Stimulated activated CD4-positive, alpha-beta T cell treated with anti-CD3 and anti-CD28 coated beads, Interleukin-4, amount 100 ng/mL, for 48 hours (primary cell): ENCODE measurements at regions not wholly inside any gene's neighbourhood (a gene's known extent, or its start where the extent isn't known, plus 50 kb on each side); places are given as distances from the start of the nearest gene placed in this dataset.

ENCODE experiments used
- DNase-seq, 2 donors: peaks; one replicate each; pipeline ENCODE4 v3.0.0-alpha.2; 2020; ENCODE audit warnings: low read depth in 2 of 2

DNA sequence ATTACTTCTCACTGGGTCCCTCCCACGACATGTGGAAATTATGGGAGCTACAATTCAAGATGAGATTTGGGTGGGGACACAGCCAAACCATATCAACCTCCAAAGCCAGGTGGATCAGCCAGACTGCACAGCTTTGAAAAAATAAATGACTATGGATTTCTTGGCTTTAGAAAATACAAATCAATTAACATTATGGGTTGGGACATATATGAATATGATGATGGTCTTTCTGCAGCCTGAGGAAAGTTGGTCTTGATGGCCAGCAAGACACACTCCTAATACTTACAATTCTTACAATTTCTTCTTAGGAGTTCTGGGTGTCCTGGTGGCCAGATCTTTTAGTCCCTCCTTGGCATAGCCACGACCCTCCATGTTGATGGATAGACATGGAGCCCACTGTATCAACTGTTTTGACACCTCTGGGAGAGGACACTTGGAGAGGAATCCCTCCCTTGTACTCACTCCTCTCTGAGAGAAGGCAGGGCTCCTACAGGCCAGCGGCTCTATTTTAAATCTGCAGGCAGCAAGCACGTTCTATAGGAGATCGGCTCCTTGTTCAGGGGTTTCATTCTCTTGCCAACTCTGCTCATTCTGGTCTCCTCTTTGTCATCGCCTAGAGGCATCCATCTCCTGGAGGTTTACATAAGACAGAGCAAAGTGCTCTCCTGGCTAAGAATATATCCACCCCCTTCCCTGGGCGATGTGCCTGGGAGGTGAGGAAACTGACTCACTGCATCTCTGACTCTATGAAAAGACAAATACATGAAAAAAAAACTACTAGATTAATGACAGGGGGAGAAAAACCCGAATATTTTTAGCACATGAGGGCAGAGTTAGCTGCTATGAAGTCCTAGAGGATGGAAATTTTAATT lies 145.9 kb downstream of the CARTPT start:
- no peak for DNase-seq

DNA sequence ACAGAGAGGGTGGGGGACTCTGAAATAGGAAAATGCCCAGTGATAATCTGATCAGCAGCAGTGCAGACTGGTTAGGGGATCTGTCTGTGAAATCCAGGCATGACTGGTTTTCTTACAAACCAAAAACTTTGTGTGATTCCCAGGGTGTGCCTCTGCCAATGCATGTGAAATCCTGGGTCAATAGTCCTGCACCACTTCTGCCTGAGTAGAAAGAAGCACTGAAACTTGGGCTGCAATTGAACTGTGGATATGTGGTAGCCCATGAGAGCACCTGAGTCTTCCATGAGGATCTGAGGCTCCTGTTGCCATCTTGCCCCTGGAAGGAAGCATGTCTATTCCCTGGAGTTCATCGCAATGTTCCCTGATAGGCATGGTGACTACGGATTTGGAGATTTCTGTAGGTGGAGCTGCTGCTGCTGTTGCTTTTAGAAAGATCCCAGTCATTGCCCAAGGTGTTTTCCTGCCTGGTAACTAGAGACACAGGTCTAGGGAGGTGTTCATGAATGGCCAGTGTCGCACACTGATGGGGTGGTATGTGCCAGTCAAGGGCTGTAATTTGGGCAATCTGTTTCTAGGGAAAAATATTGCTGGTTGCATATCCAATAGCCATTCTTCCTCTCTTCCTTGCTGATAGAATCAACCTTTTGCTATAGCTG lies 146.7 kb downstream of the CARTPT start:
- DNase-seq, result no peak

DNA sequence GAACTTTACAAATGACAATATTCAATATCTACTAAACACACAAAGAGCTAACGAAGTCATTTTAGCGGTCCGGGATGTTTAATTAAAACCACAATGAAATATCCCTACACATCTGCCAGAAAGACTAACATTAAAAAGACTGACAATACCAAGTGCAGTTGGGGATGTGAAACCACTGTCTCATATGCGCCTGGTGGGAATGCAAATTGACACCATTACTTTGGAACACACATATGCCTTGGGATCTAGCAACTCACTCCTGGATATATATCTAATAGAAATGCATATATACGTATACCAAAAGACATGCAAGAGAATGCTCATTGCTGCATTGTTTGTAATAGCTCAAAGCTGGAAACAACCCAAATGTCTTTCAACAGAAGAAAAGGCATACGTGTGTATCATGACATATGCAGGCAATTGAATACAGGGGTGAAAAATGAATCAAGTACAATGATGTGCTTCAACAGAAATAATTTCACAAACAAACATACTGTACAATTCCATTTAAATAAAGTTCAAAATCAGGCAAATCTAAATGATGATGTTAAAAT lies 153.3 kb downstream of the CARTPT start:
- no peak for DNase-seq

DNA sequence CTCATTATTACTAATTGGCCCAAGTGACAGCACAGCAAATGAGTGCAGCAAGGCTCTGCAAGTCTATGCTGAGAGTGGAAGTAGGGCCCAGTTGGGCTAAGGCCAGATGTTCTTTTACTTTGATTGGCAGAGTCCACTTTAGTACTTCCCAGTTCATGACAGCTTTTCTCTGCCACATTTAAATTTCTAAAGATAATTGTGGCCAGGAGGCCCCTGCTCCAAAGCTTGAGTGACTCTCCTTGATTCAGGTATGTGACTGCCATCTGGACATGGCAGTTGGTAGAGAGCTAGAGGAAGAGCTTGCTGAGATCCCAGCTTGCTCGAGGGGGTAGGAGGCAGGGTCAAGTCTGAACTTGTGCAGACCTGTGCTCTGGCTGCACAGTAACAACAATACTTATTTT lies 154.1 kb downstream of the CARTPT start:
- no peak for DNase-seq

DNA sequence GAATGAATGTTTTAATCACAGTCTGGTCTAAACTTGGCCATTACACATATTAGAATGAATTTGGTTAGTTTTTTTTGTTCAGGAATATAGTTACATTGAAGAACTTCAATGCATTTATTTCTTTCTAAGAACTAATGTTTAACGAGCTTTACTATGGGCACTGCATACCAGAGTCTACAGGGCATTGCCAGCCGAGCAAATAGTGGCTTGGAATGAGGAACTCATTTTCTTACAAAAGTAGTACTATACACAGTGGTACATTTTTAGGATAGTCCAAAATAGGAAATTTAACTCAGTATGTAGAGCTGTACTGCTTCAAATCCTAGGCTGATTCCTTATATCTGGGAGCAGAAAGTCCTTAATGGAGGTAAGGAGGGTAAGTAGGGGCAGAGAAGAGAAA lies 155.4 kb downstream of the CARTPT start:
- DNase-seq, result no peak

DNA sequence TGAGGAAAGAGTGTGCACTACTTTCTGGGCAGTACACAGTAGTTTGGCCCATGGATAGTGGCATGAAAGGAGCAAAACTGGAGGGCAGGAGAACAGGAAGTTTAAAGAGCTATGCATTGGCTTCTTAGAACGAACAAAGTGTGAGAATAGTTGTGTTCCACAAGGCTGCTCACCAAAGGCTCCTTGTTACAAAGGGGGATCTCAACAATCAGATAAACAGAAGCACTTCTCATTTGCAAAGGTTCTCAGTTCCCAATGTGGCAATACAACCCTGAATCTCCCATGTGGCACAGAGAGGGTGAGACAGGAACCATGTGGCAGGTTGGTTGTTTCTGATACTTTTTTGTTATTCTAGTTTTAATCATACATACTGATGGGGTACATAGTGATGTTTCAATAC lies 158.4 kb downstream of the CARTPT start:
- DNase-seq, result no peak

DNA sequence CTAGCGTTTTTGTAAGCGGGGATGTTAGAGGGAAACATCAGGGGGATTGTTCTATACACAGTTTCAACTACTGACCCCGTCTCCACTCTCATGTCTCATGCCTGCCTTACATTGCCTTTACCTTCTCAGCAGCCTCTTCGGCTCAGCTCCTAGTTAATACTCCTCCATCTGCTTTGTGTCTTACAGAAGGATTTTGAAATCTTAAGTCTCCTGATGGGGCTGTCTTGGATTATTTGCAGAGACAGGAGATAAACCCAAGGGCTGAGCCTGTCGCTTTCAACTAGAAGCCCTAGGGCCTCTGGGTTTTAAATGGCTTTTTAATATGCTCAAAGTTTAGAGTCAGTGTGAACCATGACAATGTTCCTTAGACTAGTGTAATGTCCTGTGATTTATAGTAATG lies 161.5 kb downstream of the CARTPT start:
- DNase-seq, result no peak

DNA sequence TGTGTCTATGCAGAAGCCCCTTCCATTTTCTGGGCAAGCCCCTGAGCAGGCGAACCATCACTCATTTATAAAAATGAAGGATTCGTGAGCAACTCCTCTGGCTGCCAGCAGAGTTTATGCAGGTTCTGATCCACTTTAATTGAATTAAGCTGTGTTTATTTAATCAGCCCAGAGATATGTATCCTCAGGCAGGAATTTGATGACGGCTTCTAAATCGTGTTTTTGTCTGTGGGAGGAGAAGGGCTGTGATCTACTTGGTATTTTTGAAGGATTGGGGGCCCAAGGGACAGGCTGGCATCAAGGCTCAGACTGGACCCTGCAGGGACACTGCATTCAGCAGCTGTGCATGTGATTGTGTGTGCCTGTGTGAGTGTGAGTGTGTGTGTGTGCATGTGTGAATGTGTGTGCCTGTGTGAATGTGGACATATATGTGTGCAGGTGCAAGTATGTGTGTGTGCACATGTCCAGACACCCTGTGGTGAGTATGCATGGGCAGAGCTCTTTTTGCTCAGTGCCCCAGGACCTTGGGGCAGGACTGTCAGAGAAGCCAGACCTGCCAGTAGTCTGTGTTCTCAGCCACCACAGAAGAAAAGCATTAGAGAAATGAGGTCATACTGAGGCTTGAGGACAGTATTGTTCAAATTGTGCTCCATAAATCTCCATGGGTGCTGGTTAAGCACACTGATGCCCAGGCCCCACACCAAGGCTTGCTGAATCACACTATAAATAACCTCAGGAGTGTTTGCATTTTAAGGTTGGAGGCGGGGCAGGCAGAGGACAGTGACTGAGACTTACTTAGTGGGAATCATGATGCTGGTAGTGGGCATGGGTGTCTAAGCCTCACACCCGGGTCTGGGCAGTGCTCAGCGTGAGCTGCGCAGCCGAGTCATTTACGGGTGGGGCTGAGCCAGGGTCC lies 164.0 kb downstream of the CARTPT start:
- no peak for DNase-seq

DNA sequence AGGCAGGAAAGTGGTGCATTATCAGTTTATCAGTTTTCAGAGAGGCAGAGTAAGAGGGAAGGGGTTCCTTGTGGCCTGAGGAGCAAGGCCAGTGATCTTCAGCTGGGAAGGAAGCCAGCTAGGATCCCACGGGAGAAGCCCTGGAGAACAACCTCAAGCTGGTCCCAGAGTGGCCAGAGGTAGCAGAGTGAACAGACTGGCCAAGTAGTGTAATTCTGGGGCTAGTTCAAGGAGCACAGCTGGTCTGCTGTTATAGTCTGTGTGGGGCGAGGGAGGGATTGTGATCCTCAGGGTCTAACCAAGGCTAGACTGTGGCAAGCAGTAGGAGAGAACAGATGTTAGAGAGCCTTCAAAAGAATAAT lies 164.6 kb downstream of the CARTPT start:
- DNase-seq, result no peak

DNA sequence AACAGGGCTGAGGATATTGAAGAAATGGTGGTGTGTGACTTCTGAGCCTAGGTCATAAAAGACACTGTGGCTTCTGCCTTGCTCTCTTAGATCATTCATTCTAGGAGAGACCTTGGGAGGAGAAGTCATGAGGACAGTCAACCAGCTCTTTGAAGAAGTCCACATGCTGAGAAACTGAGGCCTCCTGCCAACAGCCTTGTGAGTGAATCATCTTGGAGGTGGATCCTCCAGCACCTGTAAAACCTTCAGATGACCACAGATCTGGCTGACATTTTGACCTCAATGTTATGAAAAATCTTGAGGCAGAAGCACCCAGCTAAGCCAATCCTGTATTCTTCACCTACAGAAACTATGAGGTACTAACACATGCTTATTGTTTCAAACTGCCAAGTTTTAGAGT lies 165.9 kb downstream of the CARTPT start:
- no peak for DNase-seq

DNA sequence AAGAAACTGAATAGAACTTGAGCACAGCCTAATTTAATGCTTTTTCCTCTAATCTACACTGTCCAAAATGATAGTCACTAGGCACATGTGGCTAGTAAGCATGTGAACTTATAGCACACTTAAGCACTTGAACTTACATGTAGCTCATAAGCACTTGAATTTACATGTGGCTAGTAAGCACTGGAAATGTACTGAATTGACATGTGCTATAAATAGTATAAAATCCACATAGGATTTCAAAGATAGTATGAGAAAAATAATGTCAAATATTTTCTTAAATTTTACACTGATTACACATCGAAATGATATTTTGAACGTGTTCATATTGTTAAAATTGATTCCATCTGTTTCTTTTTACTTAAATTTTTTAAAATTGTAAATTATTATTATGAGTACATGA lies 167.3 kb downstream of the CARTPT start:
- DNase-seq, result no peak

DNA sequence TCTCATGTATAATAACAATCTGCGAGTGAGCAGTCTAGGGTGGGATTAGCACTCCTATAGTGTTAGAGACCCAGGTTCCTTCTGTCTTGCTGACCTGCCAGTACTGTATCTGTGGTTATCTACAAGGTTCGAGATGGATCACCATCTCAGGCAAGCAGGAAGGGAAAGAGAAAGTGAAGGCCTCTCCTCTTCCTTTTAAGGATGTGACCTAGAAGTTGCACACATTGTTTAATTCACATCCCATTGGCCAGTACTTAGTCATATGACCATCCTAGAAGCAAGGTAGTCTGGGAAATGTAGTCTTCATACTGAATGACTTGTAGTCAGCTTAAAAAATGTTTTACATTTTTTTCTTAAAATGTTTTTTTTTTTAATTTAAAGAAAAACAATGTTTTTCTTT lies 168.6 kb downstream of the CARTPT start:
- no peak for DNase-seq

DNA sequence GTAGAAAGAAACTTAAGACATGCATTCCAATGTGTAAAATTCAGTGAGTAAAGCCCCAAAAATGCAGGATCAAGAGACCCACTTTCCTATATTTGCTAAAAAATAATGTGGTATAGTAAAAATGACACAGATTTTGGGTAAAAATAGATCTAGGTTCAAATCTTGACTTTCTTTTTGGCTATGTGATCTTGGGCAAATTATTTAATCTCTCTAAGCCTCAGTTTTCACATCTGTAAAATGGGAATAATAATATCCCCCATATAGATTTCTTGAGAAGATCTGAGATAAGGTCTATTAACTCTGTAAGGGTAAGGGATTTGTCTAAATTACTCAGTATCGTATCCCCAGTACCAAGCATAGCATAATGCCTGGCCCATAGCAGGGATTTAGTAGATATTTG lies 172.3 kb downstream of the CARTPT start:
- DNase-seq, result no peak

DNA sequence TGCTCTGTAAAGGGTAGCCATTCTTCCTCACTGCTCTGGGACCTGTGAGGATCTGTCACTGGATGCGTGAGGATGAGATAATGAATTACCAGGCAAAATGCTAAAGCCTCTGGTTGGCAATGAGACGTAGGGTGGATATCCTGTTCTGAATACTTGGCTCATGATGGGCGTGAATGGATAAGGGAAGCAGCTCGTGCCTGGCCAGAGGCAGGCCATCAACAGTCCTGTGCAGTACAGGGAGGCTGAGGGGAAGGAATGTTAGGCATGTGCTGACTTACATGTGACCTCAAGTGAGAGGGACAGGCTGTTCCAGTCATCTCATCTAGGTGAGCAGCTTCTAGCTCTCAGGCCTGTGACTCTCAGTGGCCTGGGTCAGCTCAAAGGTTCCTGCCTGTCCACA lies 172.8 kb downstream of the CARTPT start:
- no peak for DNase-seq

DNA sequence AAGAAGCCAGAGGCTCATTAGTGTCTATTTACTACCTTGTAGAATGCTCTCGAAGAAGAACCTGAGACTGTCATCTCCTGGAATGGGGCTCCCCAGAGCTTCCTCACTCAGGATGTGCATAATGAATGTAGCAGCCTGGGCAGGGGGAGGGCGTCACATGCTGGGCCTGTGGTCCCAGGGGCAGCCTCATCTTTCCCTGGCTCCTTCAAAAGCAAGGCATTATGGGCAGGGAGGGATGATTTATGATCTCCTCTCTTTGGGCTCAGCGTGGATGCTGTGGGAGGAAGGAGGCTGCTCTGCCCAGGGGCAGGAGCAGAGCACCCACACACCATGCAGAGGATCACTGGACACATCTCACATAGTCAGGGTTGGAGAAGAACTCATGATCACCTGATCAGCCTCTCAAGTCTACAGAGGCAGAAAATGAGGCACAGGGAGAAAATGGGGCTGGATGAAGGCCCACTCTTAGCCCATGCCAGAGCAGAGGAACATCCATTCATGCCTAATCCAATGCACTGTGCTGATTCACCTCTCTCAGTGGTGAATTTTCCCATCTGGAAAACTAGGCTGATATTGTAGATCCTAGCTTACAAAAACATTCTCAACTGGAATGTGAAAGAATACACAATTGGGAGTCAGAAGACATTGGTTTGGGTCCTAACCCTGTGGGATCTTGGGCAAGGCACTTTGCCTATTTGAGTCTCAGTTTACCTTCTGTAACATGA lies 173.7 kb downstream of the CARTPT start:
- DNase-seq, result no peak

DNA sequence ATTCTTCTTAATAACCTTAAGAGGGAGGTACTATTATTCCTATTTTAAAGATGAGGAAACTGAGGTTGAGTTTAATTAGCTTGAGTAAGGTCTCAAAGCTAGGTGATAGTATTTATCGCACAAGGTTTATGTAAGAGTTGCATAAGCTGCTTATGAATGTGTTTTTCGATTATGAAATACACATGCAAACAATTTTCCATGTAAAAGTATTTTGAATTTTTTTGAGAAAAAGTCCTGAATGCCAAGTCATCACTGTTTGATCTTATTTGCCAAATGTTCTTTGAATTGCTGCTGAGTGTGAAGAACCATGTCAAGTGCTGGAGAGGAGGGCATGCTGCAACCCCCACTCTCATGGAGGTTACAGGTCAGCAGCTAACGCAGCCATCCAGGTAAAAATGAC lies 174.4 kb downstream of the CARTPT start:
- no peak for DNase-seq

DNA sequence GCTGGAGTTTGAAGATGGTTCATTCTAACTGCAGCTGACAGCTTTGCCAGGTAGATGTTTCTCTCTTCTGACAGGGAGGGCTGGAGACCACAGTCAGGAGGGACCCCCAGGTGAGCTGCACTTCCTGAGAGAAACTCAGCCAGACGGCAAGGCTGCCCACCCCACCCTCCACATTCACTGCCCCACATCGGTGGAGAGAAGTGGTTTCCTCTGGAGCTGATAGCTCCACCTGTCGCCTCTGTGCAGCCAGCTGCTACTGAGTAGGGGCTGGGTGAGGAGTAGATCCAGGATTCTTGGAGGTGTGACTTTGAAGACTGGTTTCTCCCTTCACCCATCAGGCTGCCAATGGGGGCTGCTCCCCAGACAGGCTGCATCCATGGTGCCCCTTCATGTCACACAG lies 175.0 kb downstream of the CARTPT start:
- no peak for DNase-seq

DNA sequence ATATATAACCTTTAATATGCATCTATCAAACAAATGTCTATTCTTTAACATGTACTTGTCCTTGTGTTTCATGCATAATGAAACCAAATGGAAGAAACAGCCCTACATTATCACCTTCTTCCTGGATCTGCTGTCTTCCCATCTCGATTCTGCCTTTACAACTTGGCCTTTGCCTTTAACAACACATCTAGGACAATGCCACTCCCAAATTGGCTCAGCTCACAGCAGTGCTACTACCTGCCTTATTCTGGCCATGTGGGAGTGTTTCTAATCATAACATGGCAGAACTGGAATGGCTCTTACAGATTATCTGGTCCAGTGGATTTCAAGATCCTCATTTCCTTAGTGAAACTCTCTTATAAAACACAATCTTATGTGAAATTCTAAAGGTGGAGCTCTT lies 176.5 kb downstream of the CARTPT start:
- DNase-seq, result no peak

DNA sequence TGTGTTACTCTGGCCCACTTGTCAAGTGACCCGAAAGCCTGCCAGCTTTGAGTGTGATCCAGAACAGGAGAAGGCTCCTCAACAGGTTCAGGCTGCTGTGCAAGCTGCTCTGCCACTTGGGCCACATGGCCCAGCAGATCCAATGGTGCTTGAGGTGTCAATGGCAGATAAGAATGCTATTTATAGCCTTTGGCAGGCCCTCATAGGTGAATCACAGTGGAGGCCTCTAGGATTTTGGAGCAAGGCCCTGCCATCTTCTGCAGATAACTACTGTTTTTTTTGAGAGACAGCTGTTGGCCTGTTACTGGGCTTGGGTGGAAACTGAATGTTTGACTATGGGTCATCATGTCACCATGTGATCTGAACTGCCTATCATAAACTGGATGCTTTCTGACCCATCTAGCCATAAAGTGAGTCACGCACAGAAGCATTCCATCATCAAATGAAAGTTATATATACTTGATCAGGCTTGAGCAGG lies 180.8 kb downstream of the CARTPT start:
- no peak for DNase-seq

DNA sequence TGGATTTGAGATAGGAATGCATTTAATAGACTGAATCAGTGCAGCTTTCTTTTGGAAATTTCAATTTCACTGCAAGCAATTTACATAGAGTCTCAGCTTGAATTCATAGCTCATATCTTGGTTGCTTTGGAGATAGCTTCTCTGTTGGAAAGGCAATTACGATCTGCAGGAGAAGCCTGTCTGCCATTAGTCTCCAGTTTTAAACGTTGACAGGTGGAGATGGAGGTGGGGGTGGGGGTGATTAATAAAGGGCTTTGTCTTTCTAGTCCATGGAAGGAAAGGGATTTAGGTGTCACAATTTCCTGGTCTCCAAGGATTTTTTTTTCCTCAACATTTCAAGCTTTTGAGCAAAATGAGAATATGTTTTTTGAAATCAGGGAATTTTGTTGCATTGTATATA lies 184.7 kb downstream of the CARTPT start:
- no peak for DNase-seq

DNA sequence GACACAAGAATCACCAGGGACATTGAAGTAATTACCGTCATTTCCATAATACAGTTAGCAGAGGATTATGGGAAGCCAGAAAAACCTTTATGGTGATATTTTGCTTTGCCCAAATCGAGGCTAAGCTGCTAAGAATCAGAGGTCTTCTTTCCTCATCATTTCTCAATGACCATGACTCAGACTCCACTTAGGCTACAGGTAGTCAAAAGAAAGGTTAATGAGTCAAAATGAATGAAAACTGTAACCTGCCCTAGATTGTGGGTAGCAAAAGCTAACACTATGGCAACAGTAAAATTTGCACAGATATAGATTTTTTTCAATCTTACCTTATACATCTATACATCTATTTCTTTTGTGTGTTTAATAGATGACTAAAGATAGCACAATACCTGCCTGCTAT lies 185.8 kb downstream of the CARTPT start:
- no peak for DNase-seq
